ENCODE measurements at regions not wholly inside any gene's neighbourhood (a gene's known extent, or its start where the extent isn't known, plus 50 kb on each side); places are given as distances from the start of the nearest gene placed in this dataset.

DNA sequence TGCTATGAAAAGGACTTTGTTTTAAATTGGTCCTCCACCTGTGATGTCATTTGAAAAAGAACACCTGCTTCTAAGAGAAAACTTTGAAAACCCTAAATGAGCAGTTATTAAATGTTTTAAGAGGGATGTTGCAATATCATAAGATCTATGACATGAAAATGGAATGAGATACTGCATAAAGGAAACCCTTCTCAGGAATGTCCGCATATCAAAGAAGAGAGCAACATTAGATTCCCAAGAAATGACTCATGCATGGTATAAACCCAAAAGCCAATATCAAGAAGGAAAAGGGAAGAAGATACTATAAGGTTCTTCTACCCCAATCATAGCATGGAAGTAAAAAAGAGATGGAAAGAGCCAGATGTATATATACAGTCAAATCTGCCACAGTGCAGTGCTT lies 627.5 kb upstream of the LMCD1 start:
- Histone ChIP-seq H3K4me3 (no peak overlapping the region), H3K4me1 (peaks cover 0 to 10% (median 7%) of the 10 kb centered on the region in 4 donors), H3K9me3 (no peaks in the 10 kb centered on the region), H3K27me3 (no peaks in the 10 kb centered on the region), H3K36me3 (no peaks in the 10 kb centered on the region), H3K27ac (no peak overlapping the region)
- intact Hi-C loops (cut with DNase I; ENCODE audit: low total_unique reads), result no loop called here
- DNase-seq, result no peak
- TF ChIP-seq POLR2AphosphoS5 (IDR thresholded peaks at IDR 0.05), result no peak
- WGBS, 5 donors, result 93 to 100% (median 95%) methylated on average over 1 of the region's 1 CpG

DNA sequence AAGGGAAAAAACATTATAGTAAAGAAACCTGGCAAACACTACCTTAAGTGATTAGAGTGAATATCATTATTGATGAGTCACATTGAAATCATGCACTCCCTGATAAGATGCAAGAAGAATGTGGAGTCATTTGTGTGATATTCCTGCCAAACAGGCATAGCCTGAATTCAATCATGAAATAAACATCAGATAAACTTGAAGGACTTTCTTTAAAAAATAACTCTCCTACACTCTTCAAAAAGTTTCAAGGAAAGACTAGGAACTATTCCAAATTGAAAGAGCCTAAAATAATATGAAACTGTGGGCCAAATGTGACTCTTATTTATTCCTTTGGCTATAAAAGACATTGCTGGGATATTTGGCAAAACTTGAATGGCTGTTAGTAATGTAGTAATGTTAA lies 625.7 kb upstream of the LMCD1 start:
- TF ChIP-seq POLR2AphosphoS5 (IDR thresholded peaks at IDR 0.05) (peak in 2 of 3 donors; percentile 76), EP300 (IDR thresholded peaks at IDR 0.05) (no peak)
- Histone ChIP-seq H3K4me1 (peaks cover 0 to 10% (median 7%) of the 10 kb centered on the region in 4 donors), H3K27me3 (no peaks in the 10 kb centered on the region), H3K4me3 (no peak overlapping the region), H3K36me3 (no peaks in the 10 kb centered on the region), H3K9me3 (no peaks in the 10 kb centered on the region), H3K27ac (no peak overlapping the region)
- DNase-seq, result peak in 1 of 2 donors; percentile 50
- intact Hi-C loops (cut with DNase I; ENCODE audit: low total_unique reads), result no loop called here

DNA sequence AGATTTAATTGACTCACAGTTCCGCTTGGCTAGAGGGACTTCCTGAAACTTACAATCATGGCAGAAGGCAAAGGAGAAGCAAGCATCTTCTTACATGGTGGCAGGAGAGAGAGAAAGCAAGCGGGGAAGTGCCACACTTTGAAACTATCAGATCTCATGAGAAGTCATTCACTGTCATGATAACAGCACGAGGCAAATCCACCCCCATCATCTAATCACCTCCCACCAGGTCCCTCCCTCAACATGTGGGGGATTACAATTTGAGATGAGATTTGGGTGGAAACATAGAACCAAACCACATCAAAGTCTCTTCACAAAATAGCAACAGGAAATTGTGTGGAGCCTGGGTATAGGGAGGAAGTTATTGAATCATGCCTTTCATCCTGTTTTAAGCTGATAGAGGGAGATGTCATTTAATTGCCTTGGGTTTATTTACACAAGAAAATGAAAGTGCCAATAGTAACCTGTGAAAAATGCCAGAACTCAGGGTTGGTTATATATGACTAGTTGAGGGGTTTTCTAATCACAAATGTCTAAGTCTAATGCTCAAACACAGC lies 624.8 kb upstream of the LMCD1 start:
- intact Hi-C loops (cut with DNase I; ENCODE audit: low total_unique reads), result no loop called here
- Histone ChIP-seq H3K27ac (no peak overlapping the region), H3K27me3 (no peaks in the 10 kb centered on the region)

DNA sequence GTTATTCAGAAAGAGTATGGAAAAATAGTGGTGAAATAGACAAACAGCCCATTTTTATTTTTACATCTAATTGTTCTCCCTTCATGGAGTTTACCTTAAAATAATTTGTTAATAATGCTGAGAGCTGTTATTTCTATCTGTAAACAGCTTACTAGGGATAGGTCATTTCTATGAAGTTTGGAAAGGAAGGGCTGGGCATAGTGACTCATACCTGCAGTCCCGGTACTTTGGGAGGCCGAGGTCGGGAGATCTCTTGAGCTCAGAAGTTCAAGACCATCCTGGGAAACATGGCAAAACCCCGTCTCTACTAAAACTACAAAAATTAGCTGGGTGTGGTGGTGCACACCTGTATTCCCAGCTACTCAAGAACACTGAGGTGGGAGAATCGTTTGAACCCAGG lies 624.3 kb upstream of the LMCD1 start:
- intact Hi-C loops (cut with DNase I; ENCODE audit: low total_unique reads), result no loop called here
- DNase-seq, result no peak
- Histone ChIP-seq H3K9me3 (no peaks in the 10 kb centered on the region), H3K4me3 (no peak overlapping the region), H3K27ac (no peak overlapping the region), H3K36me3 (no peaks in the 10 kb centered on the region), H3K4me1 (peaks cover 0 to 10% (median 7%) of the 10 kb centered on the region in 4 donors), H3K27me3 (no peaks in the 10 kb centered on the region)
- 45 to 82% (median 67%) methylated on average over 5 of the region's 5 CpGs for WGBS, 5 donors
- no peak for TF ChIP-seq POLR2AphosphoS5 (IDR thresholded peaks at IDR 0.05)
- TF ChIP-seq POLR2A (IDR thresholded peaks at IDR 0.05), result no peak
- TF ChIP-seq, protein P1, sequence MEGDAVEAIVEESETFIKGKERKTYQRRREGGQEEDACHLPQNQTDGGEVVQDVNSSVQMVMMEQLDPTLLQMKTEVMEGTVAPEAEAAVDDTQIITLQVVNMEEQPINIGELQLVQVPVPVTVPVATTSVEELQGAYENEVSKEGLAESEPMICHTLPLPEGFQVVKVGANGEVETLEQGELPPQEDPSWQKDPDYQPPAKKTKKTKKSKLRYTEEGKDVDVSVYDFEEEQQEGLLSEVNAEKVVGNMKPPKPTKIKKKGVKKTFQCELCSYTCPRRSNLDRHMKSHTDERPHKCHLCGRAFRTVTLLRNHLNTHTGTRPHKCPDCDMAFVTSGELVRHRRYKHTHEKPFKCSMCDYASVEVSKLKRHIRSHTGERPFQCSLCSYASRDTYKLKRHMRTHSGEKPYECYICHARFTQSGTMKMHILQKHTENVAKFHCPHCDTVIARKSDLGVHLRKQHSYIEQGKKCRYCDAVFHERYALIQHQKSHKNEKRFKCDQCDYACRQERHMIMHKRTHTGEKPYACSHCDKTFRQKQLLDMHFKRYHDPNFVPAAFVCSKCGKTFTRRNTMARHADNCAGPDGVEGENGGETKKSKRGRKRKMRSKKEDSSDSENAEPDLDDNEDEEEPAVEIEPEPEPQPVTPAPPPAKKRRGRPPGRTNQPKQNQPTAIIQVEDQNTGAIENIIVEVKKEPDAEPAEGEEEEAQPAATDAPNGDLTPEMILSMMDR (IDR thresholded peaks at IDR 0.05), result no peak
- TF ChIP-seq EP300 (IDR thresholded peaks at IDR 0.05), result no peak

More for the DNA sequence above, 624.8 kb upstream of the LMCD1 start:
- Histone ChIP-seq H3K9me3 (no peaks in the 10 kb centered on the region), H3K36me3 (no peaks in the 10 kb centered on the region), H3K4me1 (peaks cover 0 to 10% (median 7%) of the 10 kb centered on the region in 4 donors), H3K4me3 (no peak overlapping the region)
- DNase-seq, result peak in 1 of 2 donors; percentile 46
- 40 to 64% (median 51%) methylated on average over 3 of the region's 3 CpGs for WGBS, 5 donors
- TF ChIP-seq POLR2AphosphoS5 (IDR thresholded peaks at IDR 0.05), result no peak
- TF ChIP-seq, protein P1 (IDR thresholded peaks at IDR 0.05), result no peak
- TF ChIP-seq EP300 (IDR thresholded peaks at IDR 0.05), result no peak
- no peak for TF ChIP-seq POLR2A (IDR thresholded peaks at IDR 0.05)

DNA sequence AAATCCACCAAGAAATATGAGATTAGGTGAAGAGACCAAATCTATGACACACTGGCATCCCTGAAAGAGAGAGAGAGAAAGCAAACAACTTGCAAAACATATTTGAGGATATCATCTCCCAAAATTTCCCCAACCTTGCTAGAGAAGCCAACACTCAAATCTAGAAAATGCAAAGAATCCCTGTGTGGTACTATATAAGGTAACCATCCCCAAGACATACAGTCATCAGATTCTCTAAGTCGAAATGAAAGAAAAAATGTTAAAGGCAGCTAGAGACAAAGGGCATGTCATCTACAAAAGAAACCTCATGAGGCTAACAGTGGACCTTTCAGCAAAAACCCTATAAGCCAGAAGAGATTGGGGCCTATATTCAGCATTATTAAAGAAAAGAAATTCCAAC lies 622.1 kb upstream of the LMCD1 start:
- no peaks in the 10 kb centered on the region for H3K9me3 ChIP-seq
- intact Hi-C loops (cut with DNase I; ENCODE audit: low total_unique reads), result no loop called here
- H3K27me3 ChIP-seq, result no peaks in the 10 kb centered on the region
- H3K36me3 ChIP-seq, result no peaks in the 10 kb centered on the region
- H3K4me3 ChIP-seq, result no peak overlapping the region
- TF ChIP-seq POLR2A (IDR thresholded peaks at IDR 0.05), result no peak
- TF ChIP-seq, protein P1 (IDR thresholded peaks at IDR 0.05), result no peak
- no peak for TF ChIP-seq EP300 (IDR thresholded peaks at IDR 0.05)
- TF ChIP-seq POLR2AphosphoS5 (IDR thresholded peaks at IDR 0.05), result no peak
- H3K27ac ChIP-seq, result no peak overlapping the region
- no peak for DNase-seq
- 76 to 92% (median 85%) methylated on average over 1 of the region's 1 CpG for WGBS, 5 donors
- H3K4me1 ChIP-seq, result peaks cover 0 to 10% (median 7%) of the 10 kb centered on the region in 4 donors

Measured in stomach (tissue), 8 donors.